Astrocyte (in vitro differentiated cells and primary cell): ENCODE measurements at regions not wholly inside any gene's neighbourhood (a gene's known extent, or its start where the extent isn't known, plus 50 kb on each side); places are given as distances from the start of the nearest gene placed in this dataset.

Source experiments
- DNase-seq: peaks from one replicate; pipeline ENCODE4 v3.0.0-alpha.2; 2010; ENCODE audit warnings: low read depth
- FAIRE-seq: peaks from 2 replicates; lab custom pipeline; 2011; peaks lifted over from hg19 to GRCh38; lab: Jason Lieb, UNC
- H2AFZ ChIP-seq: 2 replicates; pipeline ENCODE4 v1.6.0; 2012; ENCODE audit warnings: low read depth, low read length, inconsistent platforms
- H3K27ac ChIP-seq: 2 replicates; pipeline ENCODE4 v1.5.1; 2011; ENCODE audit warnings: low read depth, low read length, inconsistent platforms
- H3K27me3 ChIP-seq: 2 replicates; pipeline ENCODE4 v1.6.0; 2011; ENCODE audit warnings: low read length, inconsistent platforms; ENCODE audit not compliant: insufficient read depth
- H3K36me3 ChIP-seq: 2 replicates; pipeline ENCODE4 v1.5.1; 2011; ENCODE audit warnings: low read length, inconsistent platforms; ENCODE audit not compliant: insufficient read depth
- H3K4me1 ChIP-seq: 2 replicates; pipeline ENCODE4 v1.5.1; 2011; ENCODE audit warnings: low read length, inconsistent platforms; ENCODE audit not compliant: insufficient read depth
- H3K4me2 ChIP-seq: 2 replicates; pipeline ENCODE4 v1.6.0; 2012; ENCODE audit warnings: low read length, inconsistent platforms
- H3K4me3 ChIP-seq: 2 replicates; pipeline ENCODE4 v1.5.1; 2011; ENCODE audit warnings: low read depth, mild to moderate bottlenecking, low read length, inconsistent platforms; ENCODE audit not compliant: insufficient read depth
- H3K79me2 ChIP-seq: 2 replicates; pipeline ENCODE4 v1.6.0; 2012; ENCODE audit warnings: mild to moderate bottlenecking, low read length, inconsistent platforms; ENCODE audit not compliant: insufficient read depth
- H3K9ac ChIP-seq: 2 replicates; pipeline ENCODE4 v1.6.0; 2012; ENCODE audit warnings: mild to moderate bottlenecking, low read length, inconsistent platforms
- H3K9me3 ChIP-seq: 2 replicates; pipeline ENCODE4 v1.5.1; 2012; ENCODE audit warnings: low read depth, mild to moderate bottlenecking, low read length, inconsistent platforms; ENCODE audit not compliant: insufficient read depth
- H4K20me1 ChIP-seq: 2 replicates; pipeline ENCODE4 v1.6.0; 2012; ENCODE audit warnings: low read length, inconsistent platforms; ENCODE audit not compliant: insufficient read depth
- H3K27ac Mint-ChIP-seq: one replicate; pipeline ENCODE4 v1.8.0; 2021; ENCODE audit warnings: mild to moderate bottlenecking, mixed read lengths; ENCODE audit not compliant: unreplicated experiment
- H3K27me3 Mint-ChIP-seq: one replicate; pipeline ENCODE4 v1.8.0; 2021; ENCODE audit warnings: low read depth, mixed read lengths; ENCODE audit not compliant: unreplicated experiment
- H3K36me3 Mint-ChIP-seq: one replicate; pipeline ENCODE4 v1.8.0; 2021; ENCODE audit warnings: low read depth, mixed read lengths; ENCODE audit not compliant: unreplicated experiment
- H3K4me1 Mint-ChIP-seq: one replicate; pipeline ENCODE4 v1.8.0; 2021; ENCODE audit warnings: low read depth, mixed read lengths; ENCODE audit not compliant: unreplicated experiment
- H3K4me3 Mint-ChIP-seq: one replicate; pipeline ENCODE4 v1.8.0; 2021; ENCODE audit warnings: mild to moderate bottlenecking, moderate library complexity, mixed read lengths; ENCODE audit not compliant: unreplicated experiment
- H3K9me3 Mint-ChIP-seq: one replicate; pipeline ENCODE4 v1.8.0; 2021; ENCODE audit warnings: mild to moderate bottlenecking, mixed read lengths; ENCODE audit not compliant: unreplicated experiment
- CTCF ChIP-seq: IDR thresholded peaks from 2 replicates; pipeline ENCODE4 v1.5.1; 2011; ENCODE audit warnings: low read depth, mild to moderate bottlenecking, inconsistent platforms, low read length, moderate library complexity; ENCODE audit not compliant: insufficient read depth
- EZH2 ChIP-seq: IDR thresholded peaks from 2 replicates; pipeline ENCODE4 v1.6.1; 2012; ENCODE audit warnings: mild to moderate bottlenecking, low read length, inconsistent platforms; ENCODE audit not compliant: insufficient read depth

GRCh38 chr2:142582317-142582716, 295.1 kb upstream of the KYNU start:
- H3K27ac ChIP-seq, result no peak overlapping the region
- no peak overlapping the region for H3K4me3 ChIP-seq
- no peak overlapping the region for H3K4me2 ChIP-seq
- TF ChIP-seq EZH2 (no peak), CTCF (no peak)
- H3K9ac ChIP-seq, result no peak overlapping the region
- no peaks in the 10 kb centered on the region for H4K20me1 ChIP-seq
- no peaks in the 10 kb centered on the region for H3K4me1 ChIP-seq
- H3K79me2 ChIP-seq, result no peaks in the 10 kb centered on the region
- no peaks in the 10 kb centered on the region for H3K36me3 Mint-ChIP-seq
- H3K36me3 ChIP-seq, result no peaks in the 10 kb centered on the region
- no peak overlapping the region for H3K4me3 Mint-ChIP-seq
- no peak for DNase-seq
- H3K9me3 Mint-ChIP-seq, result no peaks in the 10 kb centered on the region
- no peak overlapping the region for H3K27ac Mint-ChIP-seq
- H3K4me1 Mint-ChIP-seq, result no peaks in the 10 kb centered on the region
- no peaks in the 10 kb centered on the region for H3K9me3 ChIP-seq
- no peaks in the 10 kb centered on the region for H3K27me3 ChIP-seq
- FAIRE-seq, result no peak
- no peak overlapping the region for H2AFZ ChIP-seq
- no peaks in the 10 kb centered on the region for H3K27me3 Mint-ChIP-seq

DNA sequence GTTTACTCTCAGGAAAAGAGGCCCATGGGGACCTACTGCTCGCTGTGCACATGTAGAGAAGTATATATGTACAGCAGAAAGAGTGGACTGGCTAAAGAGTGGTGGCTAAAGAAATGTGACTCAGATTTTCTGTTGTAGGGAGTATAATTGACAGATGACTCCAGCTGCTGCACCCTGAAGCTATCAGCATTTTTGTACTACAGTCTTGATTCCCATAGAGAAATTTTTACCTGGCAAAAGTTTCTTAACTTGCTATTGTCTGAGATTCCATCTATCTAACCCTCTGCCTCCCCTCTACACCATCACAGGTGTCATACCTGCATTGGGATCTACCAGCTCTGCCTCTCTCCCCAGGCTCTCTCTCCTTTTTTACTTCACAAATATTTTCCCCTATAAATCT, 296.0 kb upstream of the KYNU start:
- DNase-seq (no peak), FAIRE-seq (no peak)
- H3K27me3 Mint-ChIP-seq, result no peaks in the 10 kb centered on the region
- no peak overlapping the region for H3K27ac ChIP-seq
- H2AFZ ChIP-seq, result no peak overlapping the region
- H3K4me3 ChIP-seq, result no peak overlapping the region
- no peaks in the 10 kb centered on the region for H3K36me3 Mint-ChIP-seq
- no peak overlapping the region for H3K27ac Mint-ChIP-seq
- H3K4me2 ChIP-seq, result no peak overlapping the region
- no peaks in the 10 kb centered on the region for H3K9me3 Mint-ChIP-seq
- H3K27me3 ChIP-seq, result no peaks in the 10 kb centered on the region
- H3K36me3 ChIP-seq, result no peaks in the 10 kb centered on the region
- H3K79me2 ChIP-seq, result no peaks in the 10 kb centered on the region
- no peaks in the 10 kb centered on the region for H3K4me1 ChIP-seq
- H3K4me3 Mint-ChIP-seq, result no peak overlapping the region
- no peaks in the 10 kb centered on the region for H4K20me1 ChIP-seq
- no peaks in the 10 kb centered on the region for H3K4me1 Mint-ChIP-seq
- TF ChIP-seq EZH2 (no peak), CTCF (no peak)
- H3K9ac ChIP-seq, result no peak overlapping the region
- H3K9me3 ChIP-seq, result no peaks in the 10 kb centered on the region

DNA sequence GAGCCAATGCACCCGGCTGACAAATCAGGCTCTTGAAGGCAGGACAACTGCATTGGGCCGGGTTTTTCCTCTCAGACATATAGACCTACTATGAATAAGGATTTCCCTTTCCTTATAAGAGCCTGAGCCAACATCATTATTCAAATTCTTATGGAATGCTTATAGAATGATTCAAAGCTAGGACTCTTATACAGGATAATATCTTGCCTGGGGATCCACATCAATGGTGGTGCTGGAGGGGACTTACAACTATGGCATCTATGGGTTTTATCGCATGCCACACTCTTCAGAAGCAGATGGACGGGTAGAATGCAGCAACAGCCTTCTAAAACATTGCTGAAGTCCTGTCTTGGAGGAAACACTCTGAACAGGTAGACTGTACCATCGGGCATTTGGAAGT, 296.8 kb upstream of the KYNU start:
- no peaks in the 10 kb centered on the region for H3K9me3 Mint-ChIP-seq
- no peaks in the 10 kb centered on the region for H3K27me3 ChIP-seq
- H3K36me3 Mint-ChIP-seq, result no peaks in the 10 kb centered on the region
- no peak overlapping the region for H3K9ac ChIP-seq
- no peak overlapping the region for H3K4me3 ChIP-seq
- H3K4me1 Mint-ChIP-seq, result no peaks in the 10 kb centered on the region
- no peaks in the 10 kb centered on the region for H4K20me1 ChIP-seq
- H3K27ac ChIP-seq, result no peak overlapping the region
- no peak overlapping the region for H3K4me3 Mint-ChIP-seq
- DNase-seq (no peak), FAIRE-seq (no peak)
- no peak overlapping the region for H3K27ac Mint-ChIP-seq
- no peaks in the 10 kb centered on the region for H3K36me3 ChIP-seq
- no peaks in the 10 kb centered on the region for H3K79me2 ChIP-seq
- no peak overlapping the region for H2AFZ ChIP-seq
- no peak overlapping the region for H3K4me2 ChIP-seq
- H3K27me3 Mint-ChIP-seq, result no peaks in the 10 kb centered on the region
- H3K9me3 ChIP-seq, result no peaks in the 10 kb centered on the region
- TF ChIP-seq EZH2, result no peak
- no peak for TF ChIP-seq CTCF
- no peaks in the 10 kb centered on the region for H3K4me1 ChIP-seq
